OCI-LY3 (cell line): ENCODE measurements at regions not wholly inside any gene's neighbourhood (a gene's known extent, or its start where the extent isn't known, plus 50 kb on each side); places are given as distances from the start of the nearest gene placed in this dataset.
"Not testable (repeated sequence)": the region's sequence is repeated elsewhere in the genome, so short reads cannot be mapped to it uniquely, and the experiment has no call there.

Experiments
- H2AFZ ChIP-seq: fragments of 200-600, 300-600 bp; shearing (Covaris generic); 2 replicates; pipeline ENCODE4 v1.6.0; 2014; ENCODE audit warnings: antibody characterized with exemption, low read depth, low read length
- H3K27ac ChIP-seq: fragments of 200-600, 300-600 bp; sonication (generic); 2 replicates; pipeline ENCODE4 v1.5.1; 2014; ENCODE audit warnings: mild to moderate bottlenecking, low read length, moderate library complexity, mixed read lengths
- H3K27me3 ChIP-seq: fragments of 200-600, 300-600 bp; sonication (generic); 2 replicates; pipeline ENCODE4 v1.6.1; 2014; ENCODE audit warnings: low read depth, low read length, mixed read lengths
- H3K36me3 ChIP-seq: fragments of 200-600, 300-600 bp; sonication (generic); replicated peaks from 2 replicates; pipeline ENCODE3; 2014; ENCODE audit warnings: low read depth, low read length, mixed read lengths
- H3K4me1 ChIP-seq: fragments of 300-600, 200-600 bp; sonication (generic); 2 replicates; pipeline ENCODE4 v1.6.1; 2014; ENCODE audit warnings: low read length, mixed read lengths
- H3K4me2 ChIP-seq: fragments of 200-600, 300-600 bp; sonication (generic); 2 replicates; pipeline ENCODE4 v1.6.1; 2014; ENCODE audit warnings: low read length, mixed read lengths
- H3K4me3 ChIP-seq: fragments of 300-600, 200-600 bp; sonication (generic); 2 replicates; pipeline ENCODE4 v1.5.1; 2014; ENCODE audit warnings: antibody characterized with exemption, mild to moderate bottlenecking, low read length, moderate library complexity
- H3K79me2 ChIP-seq: fragments of 300-600, 200-600 bp; shearing (Covaris generic); 2 replicates; pipeline ENCODE4 v1.6.1; 2014; ENCODE audit warnings: mild to moderate bottlenecking, low read length, mixed read lengths
- H3K9ac ChIP-seq: fragments of 300-600, 200-600 bp; shearing (Covaris generic); 2 replicates; pipeline ENCODE4 v1.6.0; 2014; ENCODE audit warnings: mild to moderate bottlenecking, low read length, moderate library complexity
- H3K9me3 ChIP-seq: fragments of 200-600, 300-600 bp; shearing (Covaris generic); 2 replicates; pipeline ENCODE4 v1.6.1; 2014; ENCODE audit warnings: low read length, mixed read lengths; ENCODE audit not compliant: insufficient read depth
- H4K20me1 ChIP-seq: fragments of 200-600, 300-600 bp; sonication (generic); 2 replicates; pipeline ENCODE4 v1.6.1; 2016; ENCODE audit warnings: low read length, mixed read lengths; ENCODE audit not compliant: insufficient read depth
- CTCF ChIP-seq: fragments of 200-600, 300-600 bp; sonication (generic); IDR thresholded peaks from 2 replicates; pipeline ENCODE4 v1.5.1; 2014; ENCODE audit warnings: antibody characterized with exemption, low read length, low read depth
- EZH2phosphoT487 ChIP-seq: fragments of 200-600 bp; shearing (Covaris generic); IDR thresholded peaks from 2 replicates; pipeline ENCODE4 v1.6.1; 2018; ENCODE audit warnings: antibody characterized with exemption, mixed run types, low read depth

DNA sequence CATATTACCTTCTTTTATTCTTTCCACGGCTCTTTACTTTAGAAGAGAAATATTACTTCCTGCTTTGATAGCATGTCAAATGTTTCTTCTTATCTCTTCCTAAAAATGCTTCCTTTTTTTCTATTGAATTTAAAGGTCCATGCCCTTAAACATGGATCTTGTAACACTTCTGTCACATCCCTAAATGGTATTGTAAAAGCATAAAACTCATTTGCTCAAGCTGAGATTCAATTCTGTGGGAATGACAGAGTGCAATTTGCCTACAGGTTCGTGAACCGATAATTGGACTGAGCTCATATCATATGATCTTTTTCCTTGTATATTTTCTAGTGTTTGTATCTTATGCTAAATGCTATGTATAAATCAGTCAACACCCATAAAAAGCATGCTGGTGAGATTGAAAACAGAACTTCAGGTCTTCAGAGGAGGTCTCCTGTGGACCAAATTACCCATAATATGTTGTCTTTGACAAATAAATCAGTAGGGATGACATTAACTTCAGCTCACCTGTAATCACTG is 429.3 kb downstream of the TMEM232 start:
- H2AFZ ChIP-seq, result no peak overlapping the region
- no peak overlapping the region for H3K27ac ChIP-seq
- H4K20me1 ChIP-seq, result no peaks in the 10 kb centered on the region

GRCh38 chr5:110304176-110304575 is 422.3 kb downstream of the TMEM232 start:
- no peak overlapping the region for H3K4me2 ChIP-seq
- no peak overlapping the region for H3K27ac ChIP-seq
- H3K4me1 ChIP-seq, result no peaks in the 10 kb centered on the region
- no peaks in the 10 kb centered on the region; the same call in 1 of the 2 replicates for H3K9me3 ChIP-seq
- H4K20me1 ChIP-seq, result no peaks in the 10 kb centered on the region
- no peak overlapping the region for H3K9ac ChIP-seq
- no peak for TF ChIP-seq EZH2phosphoT487
- TF ChIP-seq CTCF, result no peak
- no peaks in the 10 kb centered on the region for H3K79me2 ChIP-seq
- H3K36me3 ChIP-seq, result no peaks in the 10 kb centered on the region
- H3K4me3 ChIP-seq, result no peak overlapping the region
- no peaks in the 10 kb centered on the region for H3K27me3 ChIP-seq
- H2AFZ ChIP-seq, result no peak overlapping the region

More for the DNA sequence above, 429.3 kb downstream of the TMEM232 start:
- H3K79me2 ChIP-seq, result no peaks in the 10 kb centered on the region
- H3K4me1 ChIP-seq, result no peaks in the 10 kb centered on the region
- no peaks in the 10 kb centered on the region for H3K36me3 ChIP-seq
- H3K4me3 ChIP-seq, result no peak overlapping the region
- H3K27me3 ChIP-seq, result no peaks in the 10 kb centered on the region
- TF ChIP-seq EZH2phosphoT487 (no peak), CTCF (no peak)
- H3K4me2 ChIP-seq, result no peak overlapping the region
- no peaks in the 10 kb centered on the region for H3K9me3 ChIP-seq
- no peak overlapping the region for H3K9ac ChIP-seq

GRCh38 chr5:110306650-110307049 is 419.8 kb downstream of the TMEM232 start:
- no peaks in the 10 kb centered on the region for H3K4me1 ChIP-seq
- no peak for TF ChIP-seq CTCF
- TF ChIP-seq EZH2phosphoT487, result no peak
- H3K4me2 ChIP-seq, result no peak overlapping the region
- H3K27me3 ChIP-seq, result no peaks in the 10 kb centered on the region
- no peak overlapping the region for H2AFZ ChIP-seq
- H3K27ac ChIP-seq, result no peak overlapping the region
- no peaks in the 10 kb centered on the region for H3K36me3 ChIP-seq
- H3K9me3 ChIP-seq, result no peaks in the 10 kb centered on the region; the same call in 1 of the 2 replicates
- H4K20me1 ChIP-seq, result no peaks in the 10 kb centered on the region
- H3K4me3 ChIP-seq, result no peak overlapping the region
- H3K9ac ChIP-seq, result no peak overlapping the region
- H3K79me2 ChIP-seq, result no peaks in the 10 kb centered on the region

- Histone ChIP-seq H3K27ac (no peak overlapping the region), H3K9me3 (no peaks in the 10 kb centered on the region; the same call in 1 of the 2 replicates), H3K4me1 (no peaks in the 10 kb centered on the region), H4K20me1 (no peaks in the 10 kb centered on the region), H3K4me2 (no peak overlapping the region), H3K9ac (no peak overlapping the region), H3K4me3 (no peak overlapping the region), H3K36me3 (no peaks in the 10 kb centered on the region), H3K79me2 (no peaks in the 10 kb centered on the region), H3K27me3 (no peaks in the 10 kb centered on the region), H2AFZ (no peak overlapping the region)
- no peak for TF ChIP-seq CTCF
- TF ChIP-seq EZH2phosphoT487, result no peak
Observed at GRCh38 chr5:110309222-110309621, 417.2 kb downstream of the TMEM232 start.

GRCh38 chr5:110316566-110316965 is 409.9 kb downstream of the TMEM232 start:
- H3K27me3 ChIP-seq, H4K20me1 ChIP-seq, H3K27ac ChIP-seq, H3K9me3 ChIP-seq, H3K4me1 ChIP-seq, H3K79me2 ChIP-seq, H3K4me2 ChIP-seq, H3K4me3 ChIP-seq, H3K9ac ChIP-seq, H2AFZ ChIP-seq, H3K36me3 ChIP-seq: not testable (repeated sequence)
